PC-9 (cell line): ENCODE measurements at regions not wholly inside any gene's neighbourhood (a gene's known extent, or its start where the extent isn't known, plus 50 kb on each side); places are given as distances from the start of the nearest gene placed in this dataset.

Experiments used
- BruUV-seq: library from RNA; stranded (reverse); fragments of 400-500 nt; replicated peaks from 2 replicates; lab custom pipeline; 2021; lab: Mats Ljungman, UMichigan
- CTCF ChIA-PET: fragments of 300-600 bp; sonication (Branson Sonifier 250); formaldehyde crosslinking; loops from one replicate; lab custom pipeline; 2022; ENCODE audit warnings: antibody characterized with exemption; lab: Charles Lee
- POLR2A ChIA-PET: fragments of 300-600 bp; sonication (Branson Sonifier 250); formaldehyde crosslinking; loops from one replicate; lab custom pipeline; 2022; ENCODE audit warnings: antibody characterized with exemption; ENCODE audit not compliant: unreplicated experiment; lab: Charles Lee
- DNase-seq, 2 experiments: peaks; one replicate each; pipeline versions ENCODE4 v3.0.0 to v3.0.0-alpha.2; 2015 to 2022; ENCODE audit warnings: mixed read lengths in 1 of 2
- H2AFZ ChIP-seq: fragments of 200-600 bp; sonication (generic); 2 replicates; pipeline ENCODE4 v1.8.1; 2017; ENCODE audit warnings: antibody characterized with exemption
- H3F3A ChIP-seq: fragments of 200-600 bp; sonication (generic); 2 replicates; pipeline ENCODE4 v1.8.1; 2017; ENCODE audit warnings: antibody characterized with exemption, mild to moderate bottlenecking, low read depth; ENCODE audit not compliant: insufficient read depth
- H3K27ac ChIP-seq: fragments of 200-600 bp; sonication (generic); 2 replicates; pipeline ENCODE4 v1.6.1; 2016; ENCODE audit warnings: mixed run types
- H3K27me3 ChIP-seq: fragments of 200-600 bp; sonication (generic); 2 replicates; pipeline ENCODE4 v1.6.1; 2016; ENCODE audit warnings: low read depth, mixed run types; ENCODE audit not compliant: insufficient read depth
- H3K36me3 ChIP-seq: fragments of 200-600 bp; sonication (generic); 2 replicates; pipeline ENCODE4 v1.6.1; 2016; ENCODE audit warnings: low read depth, mixed run types
- H3K4me1 ChIP-seq: fragments of 200-600 bp; sonication (generic); replicated peaks from 2 replicates; pipeline ENCODE4 v1.6.1; 2016; ENCODE audit warnings: mixed run types; ENCODE audit not compliant: insufficient read depth
- H3K4me2 ChIP-seq: fragments of 200-600 bp; sonication (generic); 2 replicates; pipeline ENCODE4 v1.6.1; 2017; ENCODE audit warnings: mixed run types
- H3K4me3 ChIP-seq: fragments of 200-600 bp; sonication (generic); 2 replicates; pipeline ENCODE4 v1.6.1; 2016; ENCODE audit warnings: mixed run types
- H3K79me2 ChIP-seq: fragments of 200-600 bp; sonication (generic); 2 replicates; pipeline ENCODE4 v1.6.1; 2017; ENCODE audit warnings: low read depth, mixed run types
- H3K9me2 ChIP-seq: fragments of 200-600 bp; sonication (generic); 2 replicates; pipeline ENCODE4 v1.8.1; 2017; ENCODE audit warnings: mild to moderate bottlenecking; ENCODE audit not compliant: insufficient read depth
- H3K9me3 ChIP-seq: fragments of 200-600 bp; sonication (generic); 2 replicates; pipeline ENCODE4 v1.8.1; 2016; ENCODE audit warnings: low read depth; ENCODE audit not compliant: insufficient read depth
- H4K20me1 ChIP-seq: fragments of 200-600 bp; sonication (generic); 2 replicates; pipeline ENCODE4 v1.8.1; 2017; ENCODE audit not compliant: insufficient read depth
- EZH2 ChIP-seq: fragments of 200-600 bp; sonication (generic); IDR thresholded peaks from 2 replicates; pipeline ENCODE4 v1.8.0; 2017; ENCODE audit warnings: antibody characterized with exemption, low read depth
- intact Hi-C: fragments of 100-400 bp; cut with micrococcal nuclease; formaldehyde crosslinking; loops from one replicate; pipeline ENCODE4 v1.10.0; 2022; ENCODE audit not compliant: unreplicated experiment
- TF ChIP-seq, protein P1 (sequence below): fragments of 200-600 bp; sonication (generic); conservative IDR thresholded peaks from 2 replicates; pipeline ENCODE4 v1.6.1; 2017; ENCODE audit warnings: mixed run types, antibody characterized with exemption, mild to moderate bottlenecking, moderate library complexity

DNA sequence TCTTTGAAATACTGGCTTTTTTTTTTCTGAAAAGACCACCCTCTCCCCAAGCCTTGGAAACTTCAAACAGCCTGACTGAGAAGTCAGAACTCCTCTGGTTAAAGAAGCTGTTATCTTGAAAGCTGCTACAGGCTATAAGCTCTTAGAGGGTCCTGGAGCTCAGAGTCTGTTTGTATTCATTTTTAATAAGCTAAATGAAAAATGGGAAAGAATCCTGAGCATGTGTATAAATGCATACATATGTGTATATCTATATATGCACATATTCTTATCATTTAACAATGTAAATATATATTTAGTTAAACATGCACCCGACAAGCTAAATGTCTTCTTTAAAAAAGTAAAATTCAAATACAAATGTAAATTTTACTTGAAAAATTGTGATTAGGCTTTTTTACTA is 494.9 kb upstream of the POU3F2 start:
- Histone ChIP-seq H3K9me2 (peaks cover 3% of the 10 kb centered on the region; the same call in 1 of the 2 replicates), H3F3A (no peaks in the 10 kb centered on the region), H4K20me1 (no peaks in the 10 kb centered on the region), H3K36me3 (no peaks in the 10 kb centered on the region), H3K4me3 (no peak overlapping the region), H3K27ac (no peak overlapping the region), H3K27me3 (no peaks in the 10 kb centered on the region), H2AFZ (no peak overlapping the region), H3K9me3 (no peaks in the 10 kb centered on the region), H3K4me1 (no peaks in the 10 kb centered on the region), H3K79me2 (no peaks in the 10 kb centered on the region), H3K4me2 (no peak overlapping the region)
- intact Hi-C loops: no loop called here
- DNase-seq: no peak
- ChIA-PET POLR2A (no interaction called here), CTCF (no interaction called here)
- TF ChIP-seq EZH2: no peak
- TF ChIP-seq, protein P1, sequence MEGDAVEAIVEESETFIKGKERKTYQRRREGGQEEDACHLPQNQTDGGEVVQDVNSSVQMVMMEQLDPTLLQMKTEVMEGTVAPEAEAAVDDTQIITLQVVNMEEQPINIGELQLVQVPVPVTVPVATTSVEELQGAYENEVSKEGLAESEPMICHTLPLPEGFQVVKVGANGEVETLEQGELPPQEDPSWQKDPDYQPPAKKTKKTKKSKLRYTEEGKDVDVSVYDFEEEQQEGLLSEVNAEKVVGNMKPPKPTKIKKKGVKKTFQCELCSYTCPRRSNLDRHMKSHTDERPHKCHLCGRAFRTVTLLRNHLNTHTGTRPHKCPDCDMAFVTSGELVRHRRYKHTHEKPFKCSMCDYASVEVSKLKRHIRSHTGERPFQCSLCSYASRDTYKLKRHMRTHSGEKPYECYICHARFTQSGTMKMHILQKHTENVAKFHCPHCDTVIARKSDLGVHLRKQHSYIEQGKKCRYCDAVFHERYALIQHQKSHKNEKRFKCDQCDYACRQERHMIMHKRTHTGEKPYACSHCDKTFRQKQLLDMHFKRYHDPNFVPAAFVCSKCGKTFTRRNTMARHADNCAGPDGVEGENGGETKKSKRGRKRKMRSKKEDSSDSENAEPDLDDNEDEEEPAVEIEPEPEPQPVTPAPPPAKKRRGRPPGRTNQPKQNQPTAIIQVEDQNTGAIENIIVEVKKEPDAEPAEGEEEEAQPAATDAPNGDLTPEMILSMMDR: no peak
- BruUV-seq: no TSS peak

DNA sequence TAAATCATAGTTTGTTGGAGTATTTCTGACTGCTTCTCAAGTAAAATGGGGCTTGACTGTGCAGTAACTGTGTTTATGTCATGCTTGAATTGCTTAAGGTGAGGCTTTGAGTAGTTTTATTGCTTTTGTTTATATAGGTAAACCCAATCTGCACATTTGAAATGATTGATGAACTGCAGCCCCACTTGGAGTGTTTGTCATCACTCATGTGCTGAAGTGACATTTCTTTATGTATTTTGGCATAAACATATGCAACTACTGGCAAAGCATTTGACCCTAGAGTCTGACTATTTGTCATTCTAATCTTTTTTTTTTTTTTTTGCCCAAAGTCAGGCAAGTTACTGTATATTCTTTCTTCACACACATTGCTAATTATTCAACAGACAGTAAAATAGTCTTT is 491.4 kb upstream of the POU3F2 start:
- Histone ChIP-seq H3K79me2 (no peaks in the 10 kb centered on the region), H3K36me3 (no peaks in the 10 kb centered on the region), H3K9me3 (no peaks in the 10 kb centered on the region), H3K4me1 (no peaks in the 10 kb centered on the region), H2AFZ (no peak overlapping the region), H3K9me2 (peaks cover 3% of the 10 kb centered on the region; the same call in 1 of the 2 replicates), H3K27me3 (no peaks in the 10 kb centered on the region), H3F3A (no peaks in the 10 kb centered on the region), H4K20me1 (0 out of 2 replicates have a peak, but pooled peaks cover 2% of the 10 kb centered on the region), H3K27ac (no peak overlapping the region), H3K4me3 (no peak overlapping the region), H3K4me2 (no peak overlapping the region)
- ChIA-PET POLR2A (no interaction called here), CTCF (no interaction called here)
- BruUV-seq: no TSS peak
- intact Hi-C loops: no loop called here
- TF ChIP-seq, protein P1: no peak
- no peak for TF ChIP-seq EZH2
- no peak for DNase-seq

DNA sequence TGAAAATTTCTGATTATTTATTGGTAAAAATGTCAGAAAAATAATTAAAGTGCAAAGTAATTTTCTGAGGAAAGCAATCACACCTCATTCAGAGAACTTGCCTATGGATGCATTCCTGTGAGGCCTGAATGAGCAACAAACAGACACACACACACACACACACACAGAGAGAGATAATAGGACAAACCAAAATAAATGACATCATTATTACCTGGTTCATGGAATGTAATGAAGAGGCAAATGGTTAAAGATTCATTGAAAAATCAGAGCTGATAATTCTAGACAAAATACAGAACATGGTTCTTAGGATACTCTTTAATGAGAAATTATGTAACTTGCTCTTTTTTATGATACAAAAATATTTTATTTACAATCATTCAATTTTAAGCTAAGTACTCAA is 490.6 kb upstream of the POU3F2 start:
- Histone ChIP-seq H3K79me2 (no peaks in the 10 kb centered on the region), H3K4me2 (no peak overlapping the region), H3F3A (no peaks in the 10 kb centered on the region), H3K9me2 (peaks cover 3% of the 10 kb centered on the region; the same call in 1 of the 2 replicates), H3K9me3 (no peaks in the 10 kb centered on the region), H4K20me1 (0 out of 2 replicates have a peak, but pooled peaks cover 3% of the 10 kb centered on the region), H2AFZ (no peak overlapping the region), H3K4me3 (no peak overlapping the region), H3K36me3 (no peaks in the 10 kb centered on the region), H3K4me1 (no peaks in the 10 kb centered on the region), H3K27me3 (no peaks in the 10 kb centered on the region), H3K27ac (no peak overlapping the region)
- TF ChIP-seq, protein P1: no peak
- no peak for TF ChIP-seq EZH2
- CTCF ChIA-PET: no interaction called here
- no peak for DNase-seq
- POLR2A ChIA-PET: no interaction called here
- no TSS peak for BruUV-seq
- intact Hi-C loops: no loop called here
